HG02938 (cell line): ENCODE measurements at regions not wholly inside any gene's neighbourhood (a gene's known extent, or its start where the extent isn't known, plus 50 kb on each side); places are given as distances from the start of the nearest gene placed in this dataset.

Experiments
- ATAC-seq: cut with Tn5 transposase; IDR thresholded peaks from one replicate; pipeline ENCODE4 v1.9.1; 2021; ENCODE audit warnings: mild to moderate bottlenecking, moderate library complexity; ENCODE audit not compliant: unreplicated experiment

- no peak for ATAC-seq
These were observed 306.4 kb downstream of the CD83 start for GRCh38 chr6:14423955-14424354.

- ATAC-seq: no peak
These were observed 308.2 kb downstream of the CD83 start for GRCh38 chr6:14425805-14426204.

- no peak for ATAC-seq
These were observed 308.7 kb downstream of the CD83 start for GRCh38 chr6:14426281-14426680.

- ATAC-seq: no peak
These were observed 310.7 kb downstream of the CD83 start for GRCh38 chr6:14428269-14428668.

- no peak for ATAC-seq
These were observed 311.8 kb downstream of the CD83 start for GRCh38 chr6:14429396-14429795.

GRCh38 chr6:14430218-14430617, 312.6 kb downstream of the CD83 start:
- ATAC-seq: no peak

GRCh38 chr6:14431385-14432330, 314.1 kb downstream of the CD83 start:
- ATAC-seq: no peak

GRCh38 chr6:14434916-14435690, 317.5 kb downstream of the CD83 start:
- no peak for ATAC-seq

GRCh38 chr6:14436592-14437132, 319.1 kb downstream of the CD83 start:
- no peak for ATAC-seq

- ATAC-seq: no peak
These were observed 321.8 kb downstream of the CD83 start for GRCh38 chr6:14439419-14439818.

- no peak for ATAC-seq
These were observed 322.8 kb downstream of the CD83 start for GRCh38 chr6:14440215-14440910.

GRCh38 chr6:14440940-14441781, 323.6 kb downstream of the CD83 start:
- ATAC-seq: no peak

GRCh38 chr6:14442242-14442641, 324.7 kb downstream of the CD83 start:
- no peak for ATAC-seq

- no peak for ATAC-seq
These were observed 326.2 kb downstream of the CD83 start for GRCh38 chr6:14443629-14444268.

GRCh38 chr6:14444295-14444972, 326.9 kb downstream of the CD83 start:
- ATAC-seq: no peak

GRCh38 chr6:14447240-14447639, 329.7 kb downstream of the CD83 start:
- ATAC-seq: no peak

- ATAC-seq: no peak
These were observed 330.7 kb downstream of the CD83 start for GRCh38 chr6:14448246-14448645.

- ATAC-seq: no peak
These were observed 332.5 kb downstream of the CD83 start for GRCh38 chr6:14450133-14450504.

- ATAC-seq: no peak
These were observed 333.0 kb downstream of the CD83 start for GRCh38 chr6:14450578-14450977.
